MM.1S (cell line): ENCODE measurements at regions not wholly inside any gene's neighbourhood (a gene's known extent, or its start where the extent isn't known, plus 50 kb on each side); places are given as distances from the start of the nearest gene placed in this dataset.

Source experiments
- DNase-seq: peaks from one replicate; pipeline ENCODE4 v3.0.0-alpha.2; 2015
- H2AFZ ChIP-seq: fragments of 300-600 bp; sonication (generic); 2 replicates; pipeline ENCODE4 v1.6.0; 2016; ENCODE audit warnings: antibody characterized with exemption, low read length
- H3F3A ChIP-seq: fragments of 300-600 bp; sonication (generic); 2 replicates; pipeline ENCODE4 v1.6.1; 2016; ENCODE audit warnings: mild to moderate bottlenecking, antibody characterized with exemption, low read length, moderate library complexity, mixed read lengths; ENCODE audit not compliant: insufficient read depth
- H3K27ac ChIP-seq: fragments of 300-600 bp; sonication (generic); 2 replicates; pipeline ENCODE4 v1.5.1; 2016; ENCODE audit warnings: mild to moderate bottlenecking, low read length
- H3K27me3 ChIP-seq: fragments of 300-600 bp; sonication (generic); replicated peaks from 2 replicates; pipeline ENCODE4 v1.6.0; 2016; ENCODE audit warnings: low read length; ENCODE audit not compliant: insufficient read depth
- H3K36me3 ChIP-seq: fragments of 300-600 bp; sonication (generic); replicated peaks from 2 replicates; pipeline ENCODE4 v1.6.1; 2016; ENCODE audit warnings: mild to moderate bottlenecking, low read length, mixed read lengths; ENCODE audit not compliant: insufficient read depth
- H3K4me1 ChIP-seq: fragments of 300-600 bp; sonication (generic); 2 replicates; pipeline ENCODE4 v1.6.1; 2016; ENCODE audit warnings: low read length, mixed read lengths
- H3K4me2 ChIP-seq: fragments of 300-600 bp; sonication (generic); 2 replicates; pipeline ENCODE4 v1.6.0; 2016; ENCODE audit warnings: low read depth, low read length
- H3K4me3 ChIP-seq: fragments of 300-600 bp; sonication (generic); 2 replicates; pipeline ENCODE4 v1.5.1; 2016; ENCODE audit warnings: low read length, mixed read lengths
- H3K79me2 ChIP-seq: fragments of 300-600 bp; sonication (generic); 2 replicates; pipeline ENCODE4 v1.6.1; 2016; ENCODE audit warnings: mixed run types, low read length, mixed read lengths
- H3K9ac ChIP-seq: fragments of 300-600 bp; sonication (generic); 2 replicates; pipeline ENCODE4 v1.6.1; 2016; ENCODE audit warnings: low read length, mixed read lengths
- H3K9me2 ChIP-seq: fragments of 300-600 bp; sonication (generic); replicated peaks from 2 replicates; pipeline ENCODE4 v1.6.1; 2016; ENCODE audit warnings: mild to moderate bottlenecking, low read length, mixed read lengths; ENCODE audit not compliant: insufficient read depth
- H3K9me3 ChIP-seq: fragments of 300-600 bp; sonication (generic); replicated peaks from 2 replicates; pipeline ENCODE4 v1.6.1; 2016; ENCODE audit warnings: mild to moderate bottlenecking, low read length, mixed read lengths; ENCODE audit not compliant: insufficient read depth
- H4K20me1 ChIP-seq: fragments of 300-600 bp; sonication (generic); 2 replicates; pipeline ENCODE4 v1.6.1; 2016; ENCODE audit warnings: mild to moderate bottlenecking, low read length, moderate library complexity, mixed read lengths; ENCODE audit not compliant: insufficient read depth
- EZH2 ChIP-seq: fragments of 300-600 bp; sonication (generic); optimal IDR thresholded peaks from 2 replicates; pipeline ENCODE3; 2017; ENCODE audit warnings: low read depth, mild to moderate bottlenecking, antibody characterized with exemption, low read length, mixed read lengths
- EZH2phosphoT487 ChIP-seq: fragments of 300-600 bp; sonication (generic); IDR thresholded peaks from 2 replicates; pipeline ENCODE4 v1.6.1; 2018; ENCODE audit warnings: antibody characterized with exemption, low read length
- TF ChIP-seq, protein P1 (sequence below): fragments of 300-600 bp; sonication (generic); IDR thresholded peaks from 2 replicates; pipeline ENCODE4 v1.5.1; 2016; ENCODE audit warnings: antibody characterized with exemption, low read length, mixed read lengths

DNA sequence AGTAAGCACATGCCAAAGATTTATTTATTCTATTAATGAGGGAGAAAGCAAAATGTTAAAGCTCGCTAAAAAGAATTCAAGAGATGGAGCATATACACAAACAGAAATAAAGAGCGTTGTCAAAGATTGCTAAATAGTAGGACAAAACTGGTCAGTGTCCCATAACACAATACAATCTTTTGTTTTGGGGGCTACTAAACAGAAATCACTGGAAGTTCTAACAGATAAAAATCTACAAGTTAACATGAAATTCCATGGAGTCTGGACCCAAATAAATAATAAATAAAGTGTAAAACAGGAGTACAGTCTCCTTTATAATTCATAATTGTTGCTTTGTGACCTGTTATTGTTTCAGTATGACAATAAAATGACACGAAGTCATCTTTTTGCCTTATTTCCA, 115.2 kb upstream of the CNTNAP4 start:
- Histone ChIP-seq H3K4me3 (no peak overlapping the region), H4K20me1 (no peaks in the 10 kb centered on the region), H3F3A (no peaks in the 10 kb centered on the region), H3K27ac (no peak overlapping the region), H3K4me1 (no peaks in the 10 kb centered on the region), H3K27me3 (no peaks in the 10 kb centered on the region), H3K79me2 (no peaks in the 10 kb centered on the region), H2AFZ (no peak overlapping the region), H3K4me2 (no peak overlapping the region), H3K9me2 (no peaks in the 10 kb centered on the region), H3K9me3 (no peaks in the 10 kb centered on the region), H3K9ac (no peak overlapping the region), H3K36me3 (no peaks in the 10 kb centered on the region)
- TF ChIP-seq EZH2 = no peak
- TF ChIP-seq, protein P1, sequence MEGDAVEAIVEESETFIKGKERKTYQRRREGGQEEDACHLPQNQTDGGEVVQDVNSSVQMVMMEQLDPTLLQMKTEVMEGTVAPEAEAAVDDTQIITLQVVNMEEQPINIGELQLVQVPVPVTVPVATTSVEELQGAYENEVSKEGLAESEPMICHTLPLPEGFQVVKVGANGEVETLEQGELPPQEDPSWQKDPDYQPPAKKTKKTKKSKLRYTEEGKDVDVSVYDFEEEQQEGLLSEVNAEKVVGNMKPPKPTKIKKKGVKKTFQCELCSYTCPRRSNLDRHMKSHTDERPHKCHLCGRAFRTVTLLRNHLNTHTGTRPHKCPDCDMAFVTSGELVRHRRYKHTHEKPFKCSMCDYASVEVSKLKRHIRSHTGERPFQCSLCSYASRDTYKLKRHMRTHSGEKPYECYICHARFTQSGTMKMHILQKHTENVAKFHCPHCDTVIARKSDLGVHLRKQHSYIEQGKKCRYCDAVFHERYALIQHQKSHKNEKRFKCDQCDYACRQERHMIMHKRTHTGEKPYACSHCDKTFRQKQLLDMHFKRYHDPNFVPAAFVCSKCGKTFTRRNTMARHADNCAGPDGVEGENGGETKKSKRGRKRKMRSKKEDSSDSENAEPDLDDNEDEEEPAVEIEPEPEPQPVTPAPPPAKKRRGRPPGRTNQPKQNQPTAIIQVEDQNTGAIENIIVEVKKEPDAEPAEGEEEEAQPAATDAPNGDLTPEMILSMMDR = no peak
- TF ChIP-seq EZH2phosphoT487 = no peak
- DNase-seq = no peak

DNA sequence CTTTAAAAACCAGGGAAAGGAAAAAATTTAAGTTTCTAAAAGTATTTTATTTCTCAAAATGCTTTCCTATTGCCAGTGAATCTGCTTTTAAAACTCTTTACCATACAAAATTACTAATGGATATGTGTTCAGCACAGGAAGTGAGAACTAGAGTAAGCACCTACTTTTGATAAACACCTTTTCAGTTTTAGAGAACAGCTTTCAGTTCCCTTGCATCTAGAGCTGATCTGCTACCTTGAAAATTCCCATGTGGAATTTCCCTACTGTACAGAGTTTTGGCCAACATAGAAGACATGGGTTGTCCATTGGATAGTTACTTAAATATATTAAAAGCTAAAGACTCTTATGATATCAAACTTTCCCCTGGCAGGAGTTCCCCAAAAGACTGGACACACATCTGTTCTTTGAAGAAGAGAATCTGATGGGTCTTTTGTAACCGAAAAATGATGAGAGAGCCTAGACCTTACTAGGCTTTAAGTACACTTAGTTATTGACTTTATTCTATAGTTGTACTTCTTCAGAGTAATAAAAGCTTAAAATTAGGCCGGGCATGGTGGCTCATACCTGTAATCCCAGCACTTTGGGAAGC, 112.1 kb upstream of the CNTNAP4 start:
- DNase-seq = no peak

DNA sequence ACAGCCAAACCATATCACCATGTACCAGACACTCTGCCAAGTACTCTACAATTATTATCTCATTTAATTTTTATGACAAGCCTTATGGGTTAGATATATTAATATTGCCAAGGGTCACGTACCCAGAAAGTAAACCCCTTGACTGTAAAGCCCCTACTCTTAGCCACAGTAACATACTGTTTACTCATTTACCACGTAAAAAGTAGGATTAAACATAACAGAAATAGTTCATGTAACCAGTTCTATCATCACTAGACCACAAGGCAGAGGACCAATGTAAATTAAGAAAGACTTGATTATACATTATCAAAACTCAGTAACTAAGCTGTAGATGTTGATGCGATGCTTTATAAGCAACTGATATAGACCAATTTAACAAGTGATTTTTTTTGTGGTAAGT, 101.5 kb upstream of the CNTNAP4 start:
- H3K9me3 ChIP-seq = no peaks in the 10 kb centered on the region
- H3K36me3 ChIP-seq = no peaks in the 10 kb centered on the region
- H3K9ac ChIP-seq = no peak overlapping the region
- H2AFZ ChIP-seq = no peak overlapping the region
- H3K4me2 ChIP-seq = no peak overlapping the region
- H3F3A ChIP-seq = no peaks in the 10 kb centered on the region
- no peak overlapping the region for H3K4me3 ChIP-seq
- no peaks in the 10 kb centered on the region for H3K4me1 ChIP-seq
- DNase-seq = no peak
- no peaks in the 10 kb centered on the region for H3K27me3 ChIP-seq
- no peaks in the 10 kb centered on the region for H4K20me1 ChIP-seq
- TF ChIP-seq, protein P1 = no peak
- TF ChIP-seq EZH2phosphoT487 (no peak), EZH2 (no peak)
- no peaks in the 10 kb centered on the region for H3K9me2 ChIP-seq
- no peaks in the 10 kb centered on the region for H3K79me2 ChIP-seq
- H3K27ac ChIP-seq = no peak overlapping the region

More for the DNA sequence above, 112.1 kb upstream of the CNTNAP4 start:
- H3K4me2 ChIP-seq = no peak overlapping the region
- no peaks in the 10 kb centered on the region for H3K79me2 ChIP-seq
- no peaks in the 10 kb centered on the region for H3K36me3 ChIP-seq
- H3K4me1 ChIP-seq = no peaks in the 10 kb centered on the region
- H3K27ac ChIP-seq = no peak overlapping the region
- no peak overlapping the region for H3K9ac ChIP-seq
- no peak overlapping the region for H3K4me3 ChIP-seq
- no peak for TF ChIP-seq EZH2
- TF ChIP-seq EZH2phosphoT487 = no peak
- TF ChIP-seq, protein P1 = no peak
- no peak overlapping the region for H2AFZ ChIP-seq
- no peaks in the 10 kb centered on the region for H3K27me3 ChIP-seq
- no peaks in the 10 kb centered on the region for H3K9me2 ChIP-seq
- no peaks in the 10 kb centered on the region for H3F3A ChIP-seq
- no peaks in the 10 kb centered on the region for H4K20me1 ChIP-seq
- no peaks in the 10 kb centered on the region for H3K9me3 ChIP-seq
